IMR-90 (cell line): ENCODE measurements at regions not wholly inside any gene's neighbourhood (a gene's known extent, or its start where the extent isn't known, plus 50 kb on each side); places are given as distances from the start of the nearest gene placed in this dataset.

Experiments
- ATAC-seq: fragments of 200-7000 bp; cut with Tn5 transposase; 2 replicates; pipeline ENCODE4 v1.9.1; 2020; ENCODE audit warnings: low read depth, mild to moderate bottlenecking, moderate library complexity
- BruUV-seq: library from RNA; stranded (reverse); fragments of 400-500 nt; replicated peaks from 2 replicates; lab custom pipeline; 2021; lab: Mats Ljungman, UMichigan
- CTCF ChIA-PET: fragments of 300-600 bp; formaldehyde crosslinking; extraction: SDS; loops from one replicate; lab custom pipeline; 2021; ENCODE audit warnings: antibody characterized with exemption; lab: Yijun Ruan, JAX
- POLR2A ChIA-PET: fragments of 300-600 bp; sonication (Branson Sonifier 250); formaldehyde crosslinking; loops from one replicate; lab custom pipeline; 2022; ENCODE audit warnings: antibody characterized with exemption; ENCODE audit not compliant: unreplicated experiment; lab: Charles Lee
- DNase-seq: peaks from one replicate; pipeline ENCODE4 v3.0.0; 2013
- H2AFZ ChIP-seq: replicated peaks from 2 replicates; pipeline ENCODE3; 2013; ENCODE audit warnings: low read length, mild to moderate bottlenecking; ENCODE audit not compliant: poor library complexity
- H2AK5ac ChIP-seq: 2 replicates; pipeline ENCODE4 v1.6.1; 2013; ENCODE audit warnings: low read depth, low read length, inconsistent platforms
- H2AK9ac ChIP-seq: replicated peaks from 2 replicates; pipeline ENCODE3; 2013; ENCODE audit warnings: mild to moderate bottlenecking, low read depth, low read length, moderate library complexity; ENCODE audit not compliant: poor library complexity
- H2BK120ac ChIP-seq: 2 replicates; pipeline ENCODE4 v1.6.1; 2013; ENCODE audit warnings: low read depth, low read length, inconsistent platforms
- H2BK15ac ChIP-seq: 3 replicates; pipeline ENCODE4 v1.6.1; 2013; ENCODE audit warnings: low read depth, low read length, inconsistent platforms
- H2BK20ac ChIP-seq: 2 replicates; pipeline ENCODE4 v1.6.1; 2013; ENCODE audit warnings: low read depth, mild to moderate bottlenecking, inconsistent platforms, low read length, moderate library complexity
- H2BK5ac ChIP-seq: 2 replicates; pipeline ENCODE4 v1.6.1; 2013; ENCODE audit warnings: mild to moderate bottlenecking, low read depth, low read length, inconsistent platforms; ENCODE audit not compliant: poor library complexity, severe bottlenecking
- H3K14ac ChIP-seq: replicated peaks from 2 replicates; pipeline ENCODE4 v1.6.1; 2013; ENCODE audit warnings: low read depth, low read length, inconsistent platforms
- H3K18ac ChIP-seq: 2 replicates; pipeline ENCODE4 v1.6.1; 2013; ENCODE audit warnings: low read depth, low read length, control low read depth
- H3K23ac ChIP-seq: 2 replicates; pipeline ENCODE4 v1.6.1; 2013; ENCODE audit warnings: low read depth, low read length, inconsistent platforms
- H3K27ac ChIP-seq: 2 replicates; pipeline ENCODE4 v1.5.1; 2013; ENCODE audit warnings: mild to moderate bottlenecking, control low read depth, low read length; ENCODE audit not compliant: insufficient read depth
- H3K27me3 ChIP-seq: 2 replicates; pipeline ENCODE4 v1.6.1; 2013; ENCODE audit warnings: low read length; ENCODE audit not compliant: control insufficient read depth, insufficient read depth
- H3K36me3 ChIP-seq: 2 replicates; pipeline ENCODE4 v1.6.1; 2013; ENCODE audit warnings: low read length, mixed read lengths; ENCODE audit not compliant: control insufficient read depth, insufficient read depth
- H3K4ac ChIP-seq: 2 replicates; pipeline ENCODE4 v1.6.1; 2013; ENCODE audit warnings: low read depth, low read length, inconsistent platforms
- H3K4me1 ChIP-seq: 2 replicates; pipeline ENCODE4 v1.6.1; 2013; ENCODE audit warnings: low read length, mixed read lengths; ENCODE audit not compliant: control insufficient read depth, insufficient read depth
- H3K4me2 ChIP-seq: 2 replicates; pipeline ENCODE4 v1.6.1; 2013; ENCODE audit warnings: low read depth, mild to moderate bottlenecking, control low read depth, low read length, moderate library complexity
- H3K4me3 ChIP-seq: 2 replicates; pipeline ENCODE4 v1.5.1; 2013; ENCODE audit warnings: low read depth, mild to moderate bottlenecking, control low read depth, low read length, moderate library complexity; ENCODE audit not compliant: insufficient read depth
- H3K56ac ChIP-seq: 2 replicates; pipeline ENCODE4 v1.6.1; 2013; ENCODE audit warnings: low read length, inconsistent platforms; ENCODE audit not compliant: insufficient read depth; ENCODE audit errors: extremely low read depth
- H3K79me1 ChIP-seq, 2 experiments: 2 replicates each; pipeline ENCODE4 v1.6.1; 2013; ENCODE audit warnings: low read length in 2 of 2, inconsistent platforms in 1 of 2, low read depth in 1 of 2
- H3K9ac ChIP-seq: 2 replicates; pipeline ENCODE4 v1.6.1; 2013; ENCODE audit warnings: low read depth, low read length, control low read depth
- H3K9me1 ChIP-seq: 2 replicates; pipeline ENCODE4 v1.6.1; 2013; ENCODE audit warnings: low read length, inconsistent platforms; ENCODE audit not compliant: insufficient read depth
- H3K9me3 ChIP-seq: 2 replicates; pipeline ENCODE4 v1.6.1; 2013; ENCODE audit warnings: low read length; ENCODE audit not compliant: control insufficient read depth, insufficient read depth
- H4K20me1 ChIP-seq: 2 replicates; pipeline ENCODE4 v1.6.1; 2013; ENCODE audit warnings: low read length, inconsistent platforms; ENCODE audit not compliant: insufficient read depth
- H4K5ac ChIP-seq: 2 replicates; pipeline ENCODE4 v1.6.1; 2013; ENCODE audit warnings: mild to moderate bottlenecking, low read depth, low read length, control low read depth
- H4K8ac ChIP-seq, 2 experiments: 2 replicates each; pipeline ENCODE4 v1.6.1; 2013; ENCODE audit warnings: low read depth in 2 of 2, low read length in 2 of 2, control low read depth in 1 of 2, inconsistent platforms in 1 of 2
- H4K91ac ChIP-seq: 2 replicates; pipeline ENCODE4 v1.6.1; 2013; ENCODE audit warnings: low read depth, low read length, inconsistent platforms; ENCODE audit not compliant: insufficient read depth
- CEBPB ChIP-seq: IDR thresholded peaks from 2 replicates; pipeline ENCODE4 v1.6.1; 2012; ENCODE audit warnings: low read depth, low read length, improper control_type of control experiment
- CHD1 ChIP-seq: IDR thresholded peaks from 2 replicates; pipeline ENCODE4 v1.6.1; 2012; ENCODE audit warnings: low read depth, low read length, improper control_type of control experiment
- ELK1 ChIP-seq: fragments of 150-350 bp; IDR thresholded peaks from 2 replicates; pipeline ENCODE4 v1.6.1; 2016; ENCODE audit warnings: low read depth, mild to moderate bottlenecking, low read length, moderate library complexity, borderline replicate concordance
- FOS ChIP-seq: fragments of 150-350 bp; IDR thresholded peaks from 2 replicates; pipeline ENCODE4 v1.6.1; 2016; ENCODE audit warnings: low read depth, low read length
- MAFK ChIP-seq: IDR thresholded peaks from 2 replicates; pipeline ENCODE4 v1.6.1; 2012; ENCODE audit warnings: low read depth, low read length, improper control_type of control experiment
- MAZ ChIP-seq: IDR thresholded peaks from 2 replicates; pipeline ENCODE4 v1.6.1; 2012; ENCODE audit warnings: low read depth, mild to moderate bottlenecking, low read length, improper control_type of control experiment, moderate library complexity, borderline replicate concordance
- POLR2A ChIP-seq: IDR thresholded peaks from 2 replicates; pipeline ENCODE4 v1.6.1; 2012; ENCODE audit warnings: mild to moderate bottlenecking, low read depth, low read length
- RCOR1 ChIP-seq: IDR thresholded peaks from 2 replicates; pipeline ENCODE4 v1.6.1; 2012; ENCODE audit warnings: mild to moderate bottlenecking, low read length, improper control_type of control experiment; ENCODE audit not compliant: insufficient replicate concordance
- RFX5 ChIP-seq: IDR thresholded peaks from 2 replicates; pipeline ENCODE4 v1.8.0; 2012; ENCODE audit warnings: low read depth, mild to moderate bottlenecking, low read length, moderate library complexity
- SMC3 ChIP-seq: fragments of 150-350 bp; IDR thresholded peaks from 2 replicates; pipeline ENCODE4 v1.6.1; 2016; ENCODE audit warnings: low read depth, mild to moderate bottlenecking, antibody characterized with exemption, low read length, moderate library complexity
- WGBS, 2 experiments: methylation state at CpG; one replicate each; pipeline versions ENCODE4 v1.1.5 to v1.1.7; 2013; ENCODE audit warnings: missing lambda C conversion rate in 2 of 2; ENCODE audit not compliant: insufficient read length in 1 of 2; ENCODE audit errors: extremely low coverage in 2 of 2; 5-methylcytosine and 5-hydroxymethylcytosine counted together
- dilution Hi-C: fragments of 300-500 bp; cut with HindIII; formaldehyde crosslinking; loops from one replicate; pipeline ENCODE4 v1.14.3; 2018; ENCODE audit warnings: low sequenced_read_pairs; ENCODE audit not compliant: unreplicated experiment
- in situ Hi-C: fragments of 300-500 bp; cut with MboI; formaldehyde crosslinking; loops from 3 replicates; pipeline ENCODE4 v1.14.3; 2019; ENCODE audit warnings: low sequenced_read_pairs, inconsistent platforms, mixed read lengths
- intact Hi-C: fragments of 100-400 bp; cut with micrococcal nuclease; formaldehyde crosslinking; loops from 2 replicates; pipeline ENCODE4 v1.10.0; 2022

- Histone ChIP-seq H3K4me1 (no peaks in the 10 kb centered on the region), H4K8ac (no peak overlapping the region), H4K5ac (no peak overlapping the region), H2AK9ac (no peak overlapping the region), H3K56ac (no peak overlapping the region), H2BK15ac (no peak overlapping the region), H3K4ac (no peak overlapping the region), H3K9me1 (no peaks in the 10 kb centered on the region), H2AFZ (no peak overlapping the region), H4K20me1 (no peaks in the 10 kb centered on the region), H2BK120ac (no peak overlapping the region), H3K27ac (no peak overlapping the region), H2AK5ac (no peak overlapping the region), H3K4me3 (no peak overlapping the region), H2BK5ac (no peak overlapping the region), H3K36me3 (no peaks in the 10 kb centered on the region), H3K23ac (no peak overlapping the region), H3K14ac (no peak overlapping the region), H3K79me1 (no peaks in the 10 kb centered on the region), H3K18ac (no peak overlapping the region), H4K91ac (no peak overlapping the region), H3K9ac (no peak overlapping the region), H2BK20ac (no peak overlapping the region), H3K27me3 (no peaks in the 10 kb centered on the region), H3K4me2 (no peak overlapping the region), H3K9me3 (no peaks in the 10 kb centered on the region)
- TF ChIP-seq MAFK = no peak
- no peak for TF ChIP-seq POLR2A
- TF ChIP-seq RFX5 = no peak
- no peak for TF ChIP-seq SMC3
- no peak for TF ChIP-seq CHD1
- no peak for TF ChIP-seq CEBPB
- no peak for TF ChIP-seq ELK1
- TF ChIP-seq RCOR1 = no peak
- TF ChIP-seq FOS = no peak
- no peak for TF ChIP-seq MAZ
- WGBS, 2 experiments = no CpG with 5 or more reads among the region's 2 CpGs
- dilution Hi-C loops (no loop called here), intact Hi-C loops (no loop called here), in situ Hi-C loops (no loop called here)
- no TSS peak for BruUV-seq
- ATAC-seq (no peak), DNase-seq (no peak)
- ChIA-PET CTCF (no interaction called here), POLR2A (no interaction called here)
Measured at GRCh38 chr6:137378090-137378369, 116.2 kb downstream of the OLIG3 start.
